HepG2 (cell line): ENCODE measurements at regions not wholly inside any gene's neighbourhood (a gene's known extent, or its start where the extent isn't known, plus 50 kb on each side); places are given as distances from the start of the nearest gene placed in this dataset.

Experiments used
- ATAC-seq: fragments of 200-7000 bp; cut with Tn5 transposase; 3 replicates; pipeline ENCODE4 v1.9.1; 2020; ENCODE audit warnings: mild to moderate bottlenecking, moderate library complexity
- BruUV-seq: library from RNA; stranded (reverse); fragments of 400-500 nt; replicated peaks from 2 replicates; lab custom pipeline; 2021; lab: Mats Ljungman, UMichigan
- CTCF ChIA-PET: fragments of 300-600 bp; formaldehyde crosslinking; extraction: SDS; loops from one replicate; lab custom pipeline; 2021; ENCODE audit warnings: low total read pairs, inconsistent platforms, low intra/inter-chr PET ratio; lab: Yijun Ruan, JAX
- POLR2A ChIA-PET: fragments of 350-600 bp; sonication (Branson Sonifier 250); formaldehyde crosslinking; loops from one replicate; lab custom pipeline; 2020; ENCODE audit warnings: antibody characterized with exemption, inconsistent platforms; lab: Yijun Ruan, JAX
- DNase-seq: peaks from one replicate; pipeline ENCODE4 v3.0.0-alpha.2; 2015; ENCODE audit warnings: low spot score
- FAIRE-seq: peaks from 3 replicates; lab custom pipeline; 2011; peaks lifted over from hg19 to GRCh38; lab: Jason Lieb, UNC
- H2AFZ ChIP-seq: one replicate; pipeline ENCODE4 v1.6.1; 2011; ENCODE audit warnings: low read length, inconsistent platforms
- H3K27ac ChIP-seq: fragments of 300-600 bp; 3 replicates; pipeline ENCODE4 v1.8.0; 2011; ENCODE audit warnings: mixed run types, mild to moderate bottlenecking, mixed read lengths, low read length, inconsistent platforms; ENCODE audit not compliant: insufficient read depth; ENCODE audit errors: extremely low read length
- H3K27me3 ChIP-seq, 2 experiments: fragments of 200-600 bp in 1 of 2; 2 replicates in 1 of 2; 3 replicates in 1 of 2; pipeline versions ENCODE4 v1.6.0 to v1.8.0; 2011; ENCODE audit warnings: low read length in 2 of 2, mild to moderate bottlenecking in 2 of 2, moderate library complexity in 2 of 2, inconsistent platforms in 1 of 2; ENCODE audit not compliant: insufficient read depth in 2 of 2, control insufficient read depth in 1 of 2
- H3K36me3 ChIP-seq, 2 experiments: fragments of 200-600 bp in 1 of 2; replicated peaks in 1 of 2; 2 replicates in 1 of 2; 3 replicates in 1 of 2; pipeline versions ENCODE4 v1.5.1 to v1.8.0; 2011; ENCODE audit warnings: low read length in 2 of 2, inconsistent platforms in 1 of 2; ENCODE audit not compliant: insufficient read depth in 2 of 2, control insufficient read depth in 1 of 2
- H3K4me1 ChIP-seq: 2 replicates; pipeline ENCODE4 v1.5.1; 2012; ENCODE audit warnings: low read length, inconsistent platforms; ENCODE audit not compliant: insufficient read depth
- H3K4me2 ChIP-seq: 2 replicates; pipeline ENCODE4 v1.6.0; 2011; ENCODE audit warnings: low read depth, low read length, inconsistent platforms
- H3K4me3 ChIP-seq, 3 experiments: fragments of 200-600 bp in 1 of 3; sonication (generic), shearing (Covaris generic) in 1 of 3; replicated peaks in 1 of 3; 2 replicates each; pipeline ENCODE4 v1.5.1; 2011 to 2016; ENCODE audit warnings: low read length in 3 of 3, inconsistent platforms in 2 of 3, low read depth in 2 of 3, mild to moderate bottlenecking in 2 of 3, control low read depth in 1 of 3, mixed read lengths in 1 of 3; ENCODE audit not compliant: insufficient read depth in 1 of 3
- H3K79me2 ChIP-seq: one replicate; pipeline ENCODE4 v1.6.1; 2011; ENCODE audit warnings: low read length, inconsistent platforms; ENCODE audit not compliant: insufficient read depth
- H3K9ac ChIP-seq: 2 replicates; pipeline ENCODE4 v1.6.0; 2011; ENCODE audit warnings: mild to moderate bottlenecking, low read depth, low read length, inconsistent platforms; ENCODE audit not compliant: insufficient read depth
- H3K9me3 ChIP-seq: 2 replicates; pipeline ENCODE4 v1.5.1; 2012; ENCODE audit warnings: mild to moderate bottlenecking, low read length
- H4K20me1 ChIP-seq: 2 replicates; pipeline ENCODE4 v1.6.0; 2011; ENCODE audit warnings: inconsistent platforms, mild to moderate bottlenecking, low read length, moderate library complexity; ENCODE audit not compliant: insufficient read depth
- HNF4A ChIP-seq: sonication (generic); formaldehyde crosslinking; IDR thresholded peaks from 2 replicates; pipeline ENCODE4 v1.4.0; 2020; ENCODE audit warnings: missing genetic modification reagents
- KMT2A ChIP-seq: sonication (generic); formaldehyde crosslinking; IDR thresholded peaks from 2 replicates; pipeline ENCODE4 v1.4.0; 2020; ENCODE audit warnings: missing genetic modification reagents
- RAD21 ChIP-seq: fragments of 450-650 bp; formaldehyde crosslinking; IDR thresholded peaks from 2 replicates; pipeline ENCODE4 v1.5.0; 2020; ENCODE audit warnings: mild to moderate bottlenecking
- ZFP36 ChIP-seq: fragments of 150-350 bp; IDR thresholded peaks from 2 replicates; pipeline ENCODE4 v1.6.1; 2018; ENCODE audit warnings: borderline replicate concordance, low read length, low read depth; ENCODE audit not compliant: partially characterized antibody
- ZNF549 ChIP-seq: sonication (generic); formaldehyde crosslinking; IDR thresholded peaks from 2 replicates; pipeline ENCODE4 v1.5.0; 2020; ENCODE audit warnings: missing genetic modification reagents
- WGBS: methylation state at CpG from one replicate; pipeline ENCODE4 v1.1.6; 2017; ENCODE audit warnings: low lambda C conversion rate; 5-methylcytosine and 5-hydroxymethylcytosine counted together
- in situ Hi-C: cut with HindIII; loops from 2 replicates; pipeline ENCODE4 v1.10.0; 2017; ENCODE audit warnings: low pct_unique_long_range_greater_than_20kb; ENCODE audit not compliant: extremely low pct_ligation_motif_present
- intact Hi-C: fragments of 100-400 bp; cut with micrococcal nuclease; formaldehyde crosslinking; loops from one replicate; pipeline ENCODE4 v1.10.0; 2022; ENCODE audit not compliant: unreplicated experiment
- TF ChIP-seq, protein P1 (sequence below): sonication (generic); formaldehyde crosslinking; IDR thresholded peaks from 2 replicates; pipeline ENCODE4 v1.8.0; 2022; ENCODE audit warnings: mild to moderate bottlenecking, missing genetic modification reagents; ENCODE audit not compliant: insufficient replicate concordance
- TF ChIP-seq, protein P2 (sequence below): sonication (generic); formaldehyde crosslinking; IDR thresholded peaks from 2 replicates; pipeline ENCODE4 v1.5.0; 2020; ENCODE audit warnings: mild to moderate bottlenecking, low read depth, missing genetic modification reagents, borderline replicate concordance

- Histone ChIP-seq H3K4me3 (no peak overlapping the region), H3K4me1 (peaks cover 23% of the 10 kb centered on the region), H3K27ac (no peak overlapping the region), H3K9ac (no peak overlapping the region), H4K20me1 (no peaks in the 10 kb centered on the region), H2AFZ (no peak overlapping the region), H3K36me3 (no peaks in the 10 kb centered on the region), H3K27me3 (peaks cover 1 to 3% of the 10 kb centered on the region in 2 experiments; a peak in 2 of 5 replicates), H3K4me2 (no peak overlapping the region), H3K79me2 (no peaks in the 10 kb centered on the region), H3K9me3 (no peaks in the 10 kb centered on the region)
- DNase-seq (no peak), FAIRE-seq (no peak), ATAC-seq (no peak)
- in situ Hi-C loops (loop anchor here (25.0 kb wide), 2 partner anchors 587 to 1087 kb away; partner anchors contain the start of genes HOXA10, HOXA3, HOXA7 and HOXA9), intact Hi-C loops (loop anchor here (5.0 kb wide), 1 partner anchor 292 kb away; no protein-coding TSS in a partner anchor)
- POLR2A ChIA-PET: no interaction called here
- BruUV-seq: no TSS peak
- TF ChIP-seq ZFP36 (no peak), ZNF549 (CRISPR knock-in tag) (no peak), HNF4A (CRISPR knock-in tag) (peak; percentile 25; the same call in 1 of the 2 replicates)
- TF ChIP-seq, protein P1, sequence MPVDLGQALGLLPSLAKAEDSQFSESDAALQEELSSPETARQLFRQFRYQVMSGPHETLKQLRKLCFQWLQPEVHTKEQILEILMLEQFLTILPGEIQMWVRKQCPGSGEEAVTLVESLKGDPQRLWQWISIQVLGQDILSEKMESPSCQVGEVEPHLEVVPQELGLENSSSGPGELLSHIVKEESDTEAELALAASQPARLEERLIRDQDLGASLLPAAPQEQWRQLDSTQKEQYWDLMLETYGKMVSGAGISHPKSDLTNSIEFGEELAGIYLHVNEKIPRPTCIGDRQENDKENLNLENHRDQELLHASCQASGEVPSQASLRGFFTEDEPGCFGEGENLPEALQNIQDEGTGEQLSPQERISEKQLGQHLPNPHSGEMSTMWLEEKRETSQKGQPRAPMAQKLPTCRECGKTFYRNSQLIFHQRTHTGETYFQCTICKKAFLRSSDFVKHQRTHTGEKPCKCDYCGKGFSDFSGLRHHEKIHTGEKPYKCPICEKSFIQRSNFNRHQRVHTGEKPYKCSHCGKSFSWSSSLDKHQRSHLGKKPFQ: no peak
- WGBS: 38% methylated on average over 4 of the region's 4 CpGs
- CTCF ChIA-PET: no interaction called here
Measured at GRCh38 chr7:26074919-26075318, 77.1 kb upstream of the NFE2L3 start.

GRCh38 chr7:26076691-26077090, 75.3 kb upstream of the NFE2L3 start:
- H3K9ac ChIP-seq: no peak overlapping the region
- DNase-seq (no peak), FAIRE-seq (no peak), ATAC-seq (no peak)
- no TSS peak for BruUV-seq
- H3K4me3 ChIP-seq: no peak overlapping the region
- 67% methylated on average over 6 of the region's 6 CpGs for WGBS
- H4K20me1 ChIP-seq: no peaks in the 10 kb centered on the region
- H3K27ac ChIP-seq: no peak overlapping the region
- TF ChIP-seq KMT2A (CRISPR knock-in tag) (no peak), RAD21 (CRISPR knock-in tag) (no peak)
- TF ChIP-seq, protein P2, sequence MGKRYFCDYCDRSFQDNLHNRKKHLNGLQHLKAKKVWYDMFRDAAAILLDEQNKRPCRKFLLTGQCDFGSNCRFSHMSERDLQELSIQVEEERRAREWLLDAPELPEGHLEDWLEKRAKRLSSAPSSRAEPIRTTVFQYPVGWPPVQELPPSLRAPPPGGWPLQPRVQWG (CRISPR knock-in tag): no peak
- no peak overlapping the region for H2AFZ ChIP-seq
- in situ Hi-C loops (loop anchor here (25.0 kb wide), 2 partner anchors 586 to 1086 kb away; partner anchors contain the start of genes HOXA10, HOXA3, HOXA7 and HOXA9), intact Hi-C loops (loop anchor here (5.0 kb wide), 1 partner anchor 291 kb away; no protein-coding TSS in a partner anchor)
- no peaks in the 10 kb centered on the region for H3K9me3 ChIP-seq
- ChIA-PET POLR2A (no interaction called here), CTCF (no interaction called here)
- peaks cover 30% of the 10 kb centered on the region for H3K4me1 ChIP-seq
- peaks cover 0 to 1% of the 10 kb centered on the region in 2 experiments; a peak in 1 of 5 replicates for H3K27me3 ChIP-seq
- H3K36me3 ChIP-seq: no peaks in the 10 kb centered on the region
- no peaks in the 10 kb centered on the region for H3K79me2 ChIP-seq
- H3K4me2 ChIP-seq: no peak overlapping the region
